HepG2 (cell line): ENCODE measurements at regions not wholly inside any gene's neighbourhood (a gene's known extent, or its start where the extent isn't known, plus 50 kb on each side); places are given as distances from the start of the nearest gene placed in this dataset.

ENCODE experiments used
- CC2D1A ChIP-seq: sonication (generic); formaldehyde crosslinking; IDR thresholded peaks from 2 replicates; pipeline ENCODE4 v1.8.1; 2023; ENCODE audit warnings: mild to moderate bottlenecking, missing genetic modification reagents
- FOXA3 ChIP-seq: IDR thresholded peaks from 2 replicates; pipeline ENCODE4 v1.6.1; 2016; ENCODE audit warnings: missing genetic modification reagents, missing compliant biosample characterization
- KMT2A ChIP-seq: sonication (generic); formaldehyde crosslinking; IDR thresholded peaks from 2 replicates; pipeline ENCODE4 v1.4.0; 2020; ENCODE audit warnings: missing genetic modification reagents
- MIXL1 ChIP-seq: IDR thresholded peaks from 2 replicates; pipeline ENCODE4 v1.6.1; 2016
- PRMT3 ChIP-seq: sonication (generic); formaldehyde crosslinking; IDR thresholded peaks from 2 replicates; pipeline ENCODE4 v1.8.1; 2022; ENCODE audit warnings: low read depth, mild to moderate bottlenecking, moderate library complexity, missing genetic modification reagents, borderline replicate concordance
- SOX6 ChIP-seq, 2 experiments: fragments of 450-650 bp in 1 of 2; sonication (generic) in 1 of 2; formaldehyde crosslinking in 1 of 2; IDR thresholded peaks; 2 replicates each; pipeline versions ENCODE4 v1.4.0 to v1.6.1; 2017 to 2020; ENCODE audit warnings: antibody characterized with exemption in 1 of 2, mild to moderate bottlenecking in 1 of 2, missing genetic modification reagents in 1 of 2
- TFDP2 ChIP-seq: sonication (generic); formaldehyde crosslinking; IDR thresholded peaks from 2 replicates; pipeline ENCODE4 v1.4.0; 2020; ENCODE audit warnings: missing genetic modification reagents
- ZHX2 ChIP-seq, 2 experiments: sonication (generic) in 1 of 2; formaldehyde crosslinking in 1 of 2; IDR thresholded peaks; 2 replicates each; pipeline versions ENCODE4 v1.6.1 to v1.9.0; 2014 to 2022; ENCODE audit warnings: antibody characterized with exemption in 1 of 2, borderline replicate concordance in 1 of 2, inconsistent platforms in 1 of 2, low read depth in 1 of 2, missing genetic modification reagents in 1 of 2

GRCh38 chr1:232550007-232550406, 79.9 kb downstream of the SIPA1L2 start (continued):
- no peak for TF ChIP-seq ZHX2 (IDR thresholded peaks at IDR 0.05; ENCODE audit: low read depth)
- no peak for TF ChIP-seq ZHX2 (CRISPR knock-in tag; IDR thresholded peaks at IDR 0.05; ENCODE audit: borderline replicate concordance)
- no peak for TF ChIP-seq KMT2A (CRISPR knock-in tag)
- no peak for TF ChIP-seq FOXA3 (CRISPR knock-in tag)
- TF ChIP-seq CC2D1A (CRISPR knock-in tag): no peak
- no peak for TF ChIP-seq TFDP2 (CRISPR knock-in tag)
- no peak for TF ChIP-seq SOX6 (IDR thresholded peaks at IDR 0.05)
- no peak for TF ChIP-seq SOX6 (CRISPR knock-in tag; IDR thresholded peaks at IDR 0.05)
- TF ChIP-seq PRMT3 (CRISPR knock-in tag): no peak
- TF ChIP-seq MIXL1 (CRISPR knock-in tag): no peak
